GDM1 (cell line): ENCODE measurements at regions not wholly inside any gene's neighbourhood (a gene's known extent, or its start where the extent isn't known, plus 50 kb on each side); places are given as distances from the start of the nearest gene placed in this dataset.
A peak's percentile ranks its signal among the peaks of the same experiment; 100 is the strongest.

Experiments used
- DNase-seq: peaks from one replicate; lab custom pipeline; 2025; lab: John Stamatoyannopoulos, UW

DNA sequence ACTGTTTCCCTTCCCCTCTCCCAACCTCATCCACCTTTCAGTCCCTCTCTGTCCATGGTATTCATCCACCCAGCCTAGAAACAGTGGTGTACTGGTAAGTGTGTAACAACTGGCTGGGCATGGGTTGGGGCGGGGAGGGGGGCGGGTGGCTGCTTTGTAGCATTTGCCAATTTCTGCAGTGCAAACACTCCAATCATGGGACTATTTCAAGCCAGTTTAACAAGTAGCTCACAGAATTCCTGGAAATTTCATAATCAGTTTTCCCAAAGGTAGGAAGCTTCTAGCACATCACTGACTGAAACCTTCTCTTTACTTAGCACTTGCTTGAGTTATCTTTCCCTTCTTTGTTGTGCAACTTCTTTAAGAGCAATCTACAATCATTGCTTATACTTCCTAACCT is 100.8 kb upstream of the WASF3 start:
- no peak for DNase-seq

DNA sequence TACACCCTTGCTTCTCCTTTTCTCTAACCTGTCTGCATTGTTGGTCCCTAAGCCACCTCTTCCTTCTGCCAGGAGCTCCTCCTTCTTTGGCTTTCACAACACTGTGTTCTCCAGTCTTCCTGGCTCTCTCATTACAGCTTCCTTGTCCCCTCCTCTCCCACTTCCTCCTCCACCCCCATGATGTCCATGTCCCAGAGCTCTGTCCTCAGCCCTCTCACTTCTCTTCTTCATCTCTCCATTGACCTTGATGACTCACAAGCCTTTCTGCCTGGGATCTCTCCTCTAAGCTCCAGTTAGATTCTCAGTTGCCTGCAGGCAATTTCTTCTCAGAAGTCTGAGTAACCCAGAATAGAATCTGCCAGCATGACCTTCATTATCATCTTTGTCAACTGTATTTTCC is 100.3 kb upstream of the WASF3 start:
- peak; percentile 18 for DNase-seq

- no peak for DNase-seq
Observed at GRCh38 chr13:26458196-26458749, 99.2 kb upstream of the WASF3 start.

GRCh38 chr13:26459276-26460131 is 98.0 kb upstream of the WASF3 start:
- DNase-seq = no peak

GRCh38 chr13:26460648-26461047 is 96.8 kb upstream of the WASF3 start:
- DNase-seq = no peak

DNA sequence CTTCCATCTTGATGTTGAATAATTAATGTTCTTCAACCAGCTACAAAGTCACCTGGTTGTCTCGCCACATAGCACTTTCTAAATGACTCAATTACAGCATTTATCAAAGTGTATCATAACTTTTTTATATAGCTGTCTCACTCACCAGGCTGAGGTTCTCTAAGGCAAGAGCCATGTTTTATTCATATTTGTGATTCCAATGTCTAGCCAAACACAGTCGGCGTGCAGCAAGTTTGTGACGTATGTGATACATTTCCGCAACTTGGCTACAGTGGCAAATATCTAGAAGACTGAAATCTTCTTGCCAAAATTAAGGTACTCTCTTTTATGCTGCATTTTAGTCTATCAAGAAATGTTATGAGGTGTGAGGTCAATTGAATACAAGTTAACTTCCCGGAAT is 94.2 kb upstream of the WASF3 start:
- DNase-seq = no peak

DNA sequence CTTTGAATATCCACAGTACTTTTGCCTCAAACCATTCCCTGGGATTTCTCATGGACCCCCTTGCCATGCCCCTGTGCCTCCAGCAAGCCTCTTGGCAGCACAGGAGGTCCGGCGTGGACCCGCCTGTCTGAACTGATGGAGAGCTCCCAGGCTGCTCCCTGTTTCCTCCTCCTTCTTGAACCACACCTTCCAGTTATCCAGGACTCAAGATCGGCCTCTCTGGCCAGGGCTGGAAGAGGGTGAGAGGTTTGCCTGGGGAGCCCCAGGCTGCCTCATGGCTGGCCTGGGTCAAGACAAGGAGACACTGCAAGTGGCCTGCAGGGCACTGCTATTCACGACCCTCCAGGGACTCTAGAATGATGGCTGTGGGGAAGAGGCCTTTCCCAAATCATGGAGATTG is 93.6 kb upstream of the WASF3 start:
- DNase-seq = no peak

DNA sequence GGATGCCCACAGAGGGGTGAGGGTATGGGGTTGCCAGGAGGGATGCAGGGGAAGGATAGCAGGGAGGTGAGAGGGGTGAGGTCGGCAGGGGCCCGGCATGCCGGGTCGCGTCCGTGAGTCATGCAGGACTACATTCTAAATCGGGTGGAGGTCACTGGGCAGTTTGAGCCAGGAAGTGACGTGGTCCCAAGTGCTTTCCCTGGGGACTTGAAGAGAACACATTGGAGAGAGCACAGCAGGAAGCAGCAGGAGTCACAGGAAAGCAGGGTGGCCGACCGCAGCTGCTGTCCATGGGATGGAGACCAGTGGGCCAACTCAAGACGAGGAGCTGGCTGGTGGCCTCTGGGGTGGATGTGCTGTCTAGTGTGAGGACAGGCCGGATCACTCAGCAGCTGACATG is 92.0 kb upstream of the WASF3 start:
- DNase-seq = no peak

DNA sequence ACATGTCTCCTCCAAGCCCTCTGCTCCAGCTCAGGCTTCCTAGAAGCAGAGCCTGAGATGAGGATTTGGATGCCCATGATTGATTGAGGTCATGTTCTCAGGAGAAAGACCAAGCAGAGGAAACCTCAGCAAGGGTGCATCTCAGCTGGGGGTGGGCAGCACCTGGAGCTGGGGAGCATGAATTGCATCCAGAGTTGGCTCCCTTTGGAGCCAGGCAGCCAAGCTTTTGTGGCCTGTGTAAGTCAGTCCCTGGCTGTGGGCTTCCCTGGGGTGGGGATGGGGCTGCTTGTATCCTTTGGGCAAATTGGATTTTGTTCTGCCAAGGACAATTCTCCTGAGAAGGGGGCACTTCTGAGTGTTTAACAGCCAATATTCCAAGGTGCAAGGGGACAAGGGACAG is 91.5 kb upstream of the WASF3 start:
- DNase-seq = no peak

- DNase-seq = no peak
Observed at GRCh38 chr13:26468265-26468801, 89.2 kb upstream of the WASF3 start.

GRCh38 chr13:26469602-26470001 is 87.9 kb upstream of the WASF3 start:
- DNase-seq = no peak

- DNase-seq = no peak
Observed at GRCh38 chr13:26471807-26472206, 85.7 kb upstream of the WASF3 start.

GRCh38 chr13:26473571-26474230 is 83.8 kb upstream of the WASF3 start:
- no peak for DNase-seq

DNA sequence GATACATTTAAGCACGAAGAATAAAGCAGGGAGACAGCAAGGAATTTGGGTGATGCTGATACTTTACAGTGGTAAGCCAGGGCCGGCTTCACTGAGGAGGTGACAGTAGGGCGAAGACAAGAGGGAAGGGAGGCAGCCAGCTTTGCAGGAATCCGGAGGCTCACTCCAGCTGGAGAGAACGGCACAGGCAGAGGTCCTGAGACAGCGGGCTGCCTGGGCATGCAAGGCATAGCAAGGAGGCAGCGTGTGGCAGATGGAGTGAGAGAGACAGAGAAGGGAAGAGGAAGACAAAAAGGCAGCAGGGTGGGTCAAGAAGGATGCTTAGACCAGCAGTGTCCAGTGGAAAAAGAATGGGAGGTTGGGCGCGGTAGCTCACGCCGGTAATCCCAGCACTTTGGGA is 83.2 kb upstream of the WASF3 start:
- no peak for DNase-seq

DNA sequence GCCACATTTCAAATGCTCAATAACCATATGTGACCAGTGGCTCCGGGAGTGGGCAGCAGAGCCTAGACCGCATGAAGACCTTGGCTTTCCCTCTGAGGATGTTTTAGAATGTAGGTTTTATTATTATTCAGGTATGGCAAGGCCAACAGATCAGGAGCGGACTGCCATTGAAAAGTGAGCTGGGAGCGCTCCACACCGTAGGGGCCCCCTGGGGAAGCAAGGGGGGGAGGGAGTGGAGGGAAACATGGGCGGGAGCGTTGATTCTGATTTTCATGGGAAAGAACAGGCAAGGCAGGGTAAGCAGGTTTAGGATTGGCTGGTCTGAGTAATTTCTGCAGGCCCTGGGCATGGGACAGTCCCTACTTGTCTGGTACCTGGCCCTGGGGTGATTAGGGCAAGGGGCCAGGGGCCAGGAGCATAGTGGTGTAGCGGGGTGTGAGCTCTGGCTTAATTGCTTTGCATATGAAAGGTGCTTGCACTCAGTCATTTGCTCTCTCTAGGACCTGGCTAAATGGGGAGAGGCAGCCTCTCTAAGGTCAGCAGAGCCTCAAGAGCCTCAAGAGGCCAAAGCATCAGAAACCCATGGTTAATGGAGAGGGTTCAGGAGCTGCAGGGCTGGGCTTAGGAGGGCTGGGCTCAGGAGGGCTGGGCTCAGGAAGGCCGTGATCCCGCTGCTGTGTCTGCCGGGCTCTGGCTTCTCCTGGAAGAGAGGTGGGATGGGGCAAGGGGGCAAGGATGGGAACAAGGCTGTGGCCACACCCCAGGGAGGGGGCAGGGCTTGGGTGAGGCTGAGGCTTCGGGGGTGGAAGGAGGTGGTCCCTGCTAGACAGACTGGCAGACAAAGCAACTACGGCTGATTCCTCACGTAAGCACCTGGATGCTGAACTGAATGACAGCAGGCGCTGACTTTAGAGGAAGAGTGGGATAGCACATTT is 82.0 kb upstream of the WASF3 start:
- DNase-seq = no peak

DNA sequence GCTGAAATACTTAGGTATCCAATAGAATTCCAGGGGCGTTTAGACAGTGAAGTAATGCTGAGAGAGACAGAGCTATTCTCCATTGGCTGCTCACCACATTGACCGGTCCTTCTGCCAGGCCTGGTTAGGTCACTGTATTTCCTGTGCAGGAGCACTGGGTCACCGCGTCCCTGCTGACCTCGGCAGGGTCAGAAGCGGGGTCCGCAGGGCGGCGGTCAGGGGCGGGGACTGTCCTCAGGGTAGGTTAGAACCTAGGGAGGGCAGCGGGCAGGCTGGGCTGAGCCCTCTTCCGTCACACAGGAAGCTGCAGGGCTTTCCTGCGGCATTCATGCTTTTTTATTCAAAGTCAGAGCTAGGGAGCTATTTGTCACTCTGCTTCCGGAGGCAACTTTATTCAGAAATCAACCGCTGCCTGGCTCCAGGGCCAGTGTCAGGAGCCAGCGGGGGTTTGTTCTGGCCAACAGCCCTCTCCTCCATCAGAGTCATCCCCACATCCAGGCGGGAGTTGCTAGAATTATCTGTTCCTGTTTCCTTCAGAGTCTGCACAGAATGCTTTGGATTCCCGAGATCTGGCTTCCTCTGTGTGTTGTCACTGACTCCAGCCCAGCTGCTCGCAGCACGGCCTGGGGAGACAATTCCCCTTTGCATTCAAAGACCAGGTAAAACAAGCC is 81.2 kb upstream of the WASF3 start:
- DNase-seq = no peak

GRCh38 chr13:26476782-26477142 is 80.7 kb upstream of the WASF3 start:
- DNase-seq = no peak

DNA sequence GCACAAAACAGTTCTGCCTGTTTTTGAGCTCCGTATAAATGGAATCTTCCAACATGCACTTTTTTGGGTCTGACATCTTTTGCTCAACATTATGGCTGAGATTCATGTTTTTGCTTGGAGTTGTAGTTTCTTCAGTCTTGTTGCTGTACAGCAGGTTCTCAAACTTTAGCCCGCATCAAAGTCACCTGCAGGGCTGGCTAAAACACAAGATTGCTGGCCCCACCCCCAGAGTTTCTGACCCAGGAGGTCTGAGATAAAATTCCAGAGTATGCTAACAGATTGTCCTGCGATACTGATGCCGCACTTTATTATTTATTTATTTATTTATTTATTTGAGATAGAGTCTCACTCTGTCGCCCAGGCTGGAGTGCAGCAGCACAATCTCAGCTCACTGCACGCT is 79.8 kb upstream of the WASF3 start:
- DNase-seq = no peak

- no peak for DNase-seq
Observed at GRCh38 chr13:26480246-26480855, 77.1 kb upstream of the WASF3 start.

GRCh38 chr13:26482451-26483197 is 74.9 kb upstream of the WASF3 start:
- DNase-seq = peak; percentile 37
